GM12878 (cell line): ENCODE measurements at regions not wholly inside any gene's neighbourhood (a gene's known extent, or its start where the extent isn't known, plus 50 kb on each side); places are given as distances from the start of the nearest gene placed in this dataset.

Source experiments
- ATAC-seq: fragments of 200-7000 bp; cut with Tn5 transposase; 3 replicates; pipeline ENCODE4 v1.9.1; 2020; ENCODE audit warnings: mild to moderate bottlenecking, moderate library complexity
- BruUV-seq: library from RNA; stranded (reverse); fragments of 400-500 nt; replicated peaks from 2 replicates; lab custom pipeline; 2021; lab: Mats Ljungman, UMichigan
- CTCF ChIA-PET: fragments of 300-600 bp; sonication (Branson Sonifier 250); formaldehyde crosslinking; extraction: SDS; loops from one replicate; lab custom pipeline; 2021; ENCODE audit warnings: inconsistent platforms; lab: Yijun Ruan, JAX
- POLR2A ChIA-PET: fragments of 350-600 bp; formaldehyde crosslinking; extraction: SDS; loops from one replicate; lab custom pipeline; 2021; ENCODE audit warnings: inconsistent platforms; lab: Charles Lee
- RAD21 ChIA-PET: fragments of 300-600 bp; sonication (Branson Sonifier 250); formaldehyde crosslinking; loops from one replicate; lab custom pipeline; 2023; ENCODE audit warnings: antibody characterized with exemption; ENCODE audit not compliant: unreplicated experiment; lab: Charles Lee
- SMC1A ChIA-PET: fragments of 300-600 bp; sonication (Branson Sonifier 250); formaldehyde crosslinking; loops from one replicate; lab custom pipeline; 2023; ENCODE audit not compliant: unreplicated experiment, uncharacterized antibody; lab: Charles Lee
- DNase-seq: peaks from one replicate; pipeline ENCODE4 v3.0.0-alpha.2; 2011; ENCODE audit warnings: low read depth, low spot score
- FAIRE-seq: peaks from 3 replicates; lab custom pipeline; 2011; peaks lifted over from hg19 to GRCh38; lab: Jason Lieb, UNC
- H2AFZ ChIP-seq: 2 replicates; pipeline ENCODE4 v1.6.0; 2011; ENCODE audit warnings: low read depth, low read length, control low read depth; ENCODE audit not compliant: control insufficient read depth
- H3K27ac ChIP-seq: 2 replicates; pipeline ENCODE4 v1.5.1; 2011; ENCODE audit warnings: control low read depth; ENCODE audit not compliant: control insufficient read depth, insufficient read depth
- H3K27me3 ChIP-seq, 2 experiments: replicated peaks in 1 of 2; 2 replicates each; pipeline versions ENCODE4 v1.6.0 to v1.6.1; 2011; ENCODE audit warnings: low read length in 1 of 2; ENCODE audit not compliant: control insufficient read depth in 2 of 2, insufficient read depth in 2 of 2
- H3K36me3 ChIP-seq, 2 experiments: 2 replicates each; pipeline ENCODE4 v1.5.1; 2011; ENCODE audit warnings: low read length in 1 of 2; ENCODE audit not compliant: control insufficient read depth in 2 of 2, insufficient read depth in 2 of 2
- H3K4me1 ChIP-seq: 2 replicates; pipeline ENCODE4 v1.6.1; 2011; ENCODE audit warnings: mild to moderate bottlenecking, low read length, moderate library complexity, mixed read lengths; ENCODE audit not compliant: control insufficient read depth, insufficient read depth
- H3K4me2 ChIP-seq: 2 replicates; pipeline ENCODE4 v1.6.0; 2011; ENCODE audit warnings: control low read depth; ENCODE audit not compliant: control insufficient read depth, insufficient read depth
- H3K4me3 ChIP-seq: fragments of 200-600 bp; sonication (generic); 2 replicates; pipeline ENCODE4 v1.5.1; 2016
- H3K79me2 ChIP-seq: 2 replicates; pipeline ENCODE4 v1.6.0; 2011; ENCODE audit warnings: low read length; ENCODE audit not compliant: control insufficient read depth, insufficient read depth
- H3K9ac ChIP-seq: 2 replicates; pipeline ENCODE4 v1.8.0; 2011; ENCODE audit warnings: low read length, control low read depth, mixed read lengths; ENCODE audit not compliant: control insufficient read depth, insufficient read depth
- H3K9me3 ChIP-seq: replicated peaks from 3 replicates; pipeline ENCODE4 v1.5.1; 2011; ENCODE audit warnings: mild to moderate bottlenecking, low read length; ENCODE audit not compliant: control insufficient read depth, insufficient read depth
- H4K20me1 ChIP-seq: 2 replicates; pipeline ENCODE4 v1.6.0; 2011; ENCODE audit not compliant: control insufficient read depth, insufficient read depth
- BMI1 ChIP-seq: fragments of 450-650 bp; IDR thresholded peaks from 2 replicates; pipeline ENCODE4 v1.6.1; 2016; ENCODE audit warnings: mild to moderate bottlenecking, moderate library complexity, borderline replicate concordance
- CHD4 ChIP-seq: fragments of 200-600 bp; sonication (generic); IDR thresholded peaks from 2 replicates; pipeline ENCODE4 v1.6.1; 2016; ENCODE audit warnings: mild to moderate bottlenecking
- CREB1 ChIP-seq: IDR thresholded peaks from 2 replicates; pipeline ENCODE4 v1.6.1; 2012; ENCODE audit warnings: low read depth, mild to moderate bottlenecking, inconsistent platforms
- ESRRA ChIP-seq: IDR thresholded peaks from 2 replicates; pipeline ENCODE4 v1.6.1; 2012; ENCODE audit warnings: mild to moderate bottlenecking, low read length, improper control_type of control experiment
- ETV6 ChIP-seq, 2 experiments: fragments of 450-650 bp in 1 of 2; IDR thresholded peaks in 1 of 2; conservative IDR thresholded peaks in 1 of 2; 2 replicates each; pipeline ENCODE4 v1.6.1; 2014; ENCODE audit warnings: antibody characterized with exemption in 1 of 2, borderline replicate concordance in 1 of 2, low read depth in 1 of 2, mild to moderate bottlenecking in 1 of 2, moderate library complexity in 1 of 2
- HDAC2 ChIP-seq: fragments of 200-600 bp; sonication (generic); IDR thresholded peaks from 2 replicates; pipeline ENCODE4 v1.6.1; 2017
- NR2C1 ChIP-seq: fragments of 450-650 bp; IDR thresholded peaks from 2 replicates; pipeline ENCODE4 v1.6.1; 2017; ENCODE audit warnings: antibody characterized with exemption, mild to moderate bottlenecking, moderate library complexity
- POLR2AphosphoS2 ChIP-seq: IDR thresholded peaks from 2 replicates; pipeline ENCODE4 v1.6.1; 2011; ENCODE audit warnings: low read depth, mild to moderate bottlenecking, low read length, improper control_type of control experiment, moderate library complexity
- RBBP5 ChIP-seq: fragments of 200-600 bp; sonication (generic); conservative IDR thresholded peaks from 2 replicates; pipeline ENCODE4 v1.6.1; 2016
- SIX5 ChIP-seq: IDR thresholded peaks from 2 replicates; pipeline ENCODE4 v1.6.1; 2011; ENCODE audit warnings: mild to moderate bottlenecking, low read depth, low read length, moderate library complexity; ENCODE audit not compliant: severe bottlenecking
- SMAD5 ChIP-seq: IDR thresholded peaks from 2 replicates; pipeline ENCODE4 v1.6.1; 2016; ENCODE audit warnings: antibody characterized with exemption, low read depth
- SREBF1 ChIP-seq: IDR thresholded peaks from 2 replicates; pipeline ENCODE4 v1.6.1; 2012; ENCODE audit warnings: mild to moderate bottlenecking, low read length
- TARDBP ChIP-seq: IDR thresholded peaks from 2 replicates; pipeline ENCODE4 v1.6.1; 2016; ENCODE audit warnings: borderline replicate concordance
- TCF7 ChIP-seq: IDR thresholded peaks from 2 replicates; pipeline ENCODE4 v1.6.1; 2014; ENCODE audit warnings: antibody characterized with exemption, borderline replicate concordance
- WRNIP1 ChIP-seq: IDR thresholded peaks from 2 replicates; pipeline ENCODE4 v1.6.1; 2011; ENCODE audit warnings: low read depth, low read length, improper control_type of control experiment, borderline replicate concordance
- ZNF217 ChIP-seq: fragments of 450-650 bp; IDR thresholded peaks from 2 replicates; pipeline ENCODE4 v1.6.1; 2017; ENCODE audit warnings: antibody characterized with exemption, mild to moderate bottlenecking
- in situ Hi-C: fragments of 300-500 bp; cut with MboI; formaldehyde crosslinking; loops from 9 replicates; pipeline ENCODE4 v1.14.3; 2018; ENCODE audit warnings: mixed read lengths
- intact Hi-C: fragments of 100-400 bp; cut with micrococcal nuclease; formaldehyde crosslinking; loops from one replicate; pipeline ENCODE4 v1.14.2; 2022; ENCODE audit not compliant: unreplicated experiment
- TF ChIP-seq, protein P1 (sequence below): fragments of 450-650 bp; IDR thresholded peaks from 2 replicates; pipeline ENCODE4 v1.6.1; 2017; ENCODE audit warnings: mild to moderate bottlenecking, low read depth, inconsistent platforms; ENCODE audit not compliant: poor library complexity, severe bottlenecking
- TF ChIP-seq, protein P2 (sequence below): fragments of 450-650 bp; conservative IDR thresholded peaks from 2 replicates; pipeline ENCODE4 v1.6.1; 2017; ENCODE audit warnings: mild to moderate bottlenecking, moderate library complexity
- TF ChIP-seq, protein P3 (sequence below): fragments of 450-650 bp; IDR thresholded peaks from 2 replicates; pipeline ENCODE4 v1.6.1; 2018; ENCODE audit warnings: mild to moderate bottlenecking, low read depth, moderate library complexity; ENCODE audit not compliant: partially characterized antibody
- TF ChIP-seq, protein P4 (sequence below): IDR thresholded peaks from 2 replicates; pipeline ENCODE4 v1.6.1; 2012; ENCODE audit warnings: low read depth, low read length, improper control_type of control experiment

DNA sequence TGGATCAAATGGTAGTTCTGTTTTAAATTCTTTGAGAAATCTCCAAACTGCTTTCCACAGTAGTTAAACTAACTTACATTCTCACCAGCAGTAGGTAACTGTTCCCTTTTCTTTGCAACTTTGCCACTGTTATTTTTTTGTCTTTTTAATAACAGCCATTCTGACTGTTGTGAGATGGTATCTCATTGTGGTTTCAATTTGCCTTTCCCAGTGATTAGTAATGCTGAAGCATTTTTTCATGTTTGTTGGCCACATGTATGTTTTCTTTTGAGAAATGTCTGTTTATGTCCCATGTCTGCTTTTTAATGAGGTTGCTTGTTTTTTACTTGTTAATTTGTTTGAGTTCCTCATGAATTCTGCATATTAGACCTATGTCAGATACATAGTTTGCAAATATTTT lies 198.8 kb downstream of the RAB28 start:
- no TSS peak for BruUV-seq
- Histone ChIP-seq H4K20me1 (no peaks in the 10 kb centered on the region), H2AFZ (no peak overlapping the region), H3K9me3 (no peaks in the 10 kb centered on the region)
- POLR2A ChIA-PET = no interaction called here
- no peak for FAIRE-seq
- TF ChIP-seq, protein P1, sequence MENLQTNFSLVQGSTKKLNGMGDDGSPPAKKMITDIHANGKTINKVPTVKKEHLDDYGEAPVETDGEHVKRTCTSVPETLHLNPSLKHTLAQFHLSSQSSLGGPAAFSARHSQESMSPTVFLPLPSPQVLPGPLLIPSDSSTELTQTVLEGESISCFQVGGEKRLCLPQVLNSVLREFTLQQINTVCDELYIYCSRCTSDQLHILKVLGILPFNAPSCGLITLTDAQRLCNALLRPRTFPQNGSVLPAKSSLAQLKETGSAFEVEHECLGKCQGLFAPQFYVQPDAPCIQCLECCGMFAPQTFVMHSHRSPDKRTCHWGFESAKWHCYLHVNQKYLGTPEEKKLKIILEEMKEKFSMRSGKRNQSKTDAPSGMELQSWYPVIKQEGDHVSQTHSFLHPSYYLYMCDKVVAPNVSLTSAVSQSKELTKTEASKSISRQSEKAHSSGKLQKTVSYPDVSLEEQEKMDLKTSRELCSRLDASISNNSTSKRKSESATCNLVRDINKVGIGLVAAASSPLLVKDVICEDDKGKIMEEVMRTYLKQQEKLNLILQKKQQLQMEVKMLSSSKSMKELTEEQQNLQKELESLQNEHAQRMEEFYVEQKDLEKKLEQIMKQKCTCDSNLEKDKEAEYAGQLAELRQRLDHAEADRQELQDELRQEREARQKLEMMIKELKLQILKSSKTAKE = no peak
- no peak for TF ChIP-seq RBBP5
- no peak for TF ChIP-seq TARDBP
- TF ChIP-seq NR2C1 = no peak
- no peak for TF ChIP-seq CHD4
- TF ChIP-seq, protein P2, sequence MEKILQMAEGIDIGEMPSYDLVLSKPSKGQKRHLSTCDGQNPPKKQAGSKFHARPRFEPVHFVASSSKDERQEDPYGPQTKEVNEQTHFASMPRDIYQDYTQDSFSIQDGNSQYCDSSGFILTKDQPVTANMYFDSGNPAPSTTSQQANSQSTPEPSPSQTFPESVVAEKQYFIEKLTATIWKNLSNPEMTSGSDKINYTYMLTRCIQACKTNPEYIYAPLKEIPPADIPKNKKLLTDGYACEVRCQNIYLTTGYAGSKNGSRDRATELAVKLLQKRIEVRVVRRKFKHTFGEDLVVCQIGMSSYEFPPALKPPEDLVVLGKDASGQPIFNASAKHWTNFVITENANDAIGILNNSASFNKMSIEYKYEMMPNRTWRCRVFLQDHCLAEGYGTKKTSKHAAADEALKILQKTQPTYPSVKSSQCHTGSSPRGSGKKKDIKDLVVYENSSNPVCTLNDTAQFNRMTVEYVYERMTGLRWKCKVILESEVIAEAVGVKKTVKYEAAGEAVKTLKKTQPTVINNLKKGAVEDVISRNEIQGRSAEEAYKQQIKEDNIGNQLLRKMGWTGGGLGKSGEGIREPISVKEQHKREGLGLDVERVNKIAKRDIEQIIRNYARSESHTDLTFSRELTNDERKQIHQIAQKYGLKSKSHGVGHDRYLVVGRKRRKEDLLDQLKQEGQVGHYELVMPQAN = no peak
- TF ChIP-seq, protein P3, sequence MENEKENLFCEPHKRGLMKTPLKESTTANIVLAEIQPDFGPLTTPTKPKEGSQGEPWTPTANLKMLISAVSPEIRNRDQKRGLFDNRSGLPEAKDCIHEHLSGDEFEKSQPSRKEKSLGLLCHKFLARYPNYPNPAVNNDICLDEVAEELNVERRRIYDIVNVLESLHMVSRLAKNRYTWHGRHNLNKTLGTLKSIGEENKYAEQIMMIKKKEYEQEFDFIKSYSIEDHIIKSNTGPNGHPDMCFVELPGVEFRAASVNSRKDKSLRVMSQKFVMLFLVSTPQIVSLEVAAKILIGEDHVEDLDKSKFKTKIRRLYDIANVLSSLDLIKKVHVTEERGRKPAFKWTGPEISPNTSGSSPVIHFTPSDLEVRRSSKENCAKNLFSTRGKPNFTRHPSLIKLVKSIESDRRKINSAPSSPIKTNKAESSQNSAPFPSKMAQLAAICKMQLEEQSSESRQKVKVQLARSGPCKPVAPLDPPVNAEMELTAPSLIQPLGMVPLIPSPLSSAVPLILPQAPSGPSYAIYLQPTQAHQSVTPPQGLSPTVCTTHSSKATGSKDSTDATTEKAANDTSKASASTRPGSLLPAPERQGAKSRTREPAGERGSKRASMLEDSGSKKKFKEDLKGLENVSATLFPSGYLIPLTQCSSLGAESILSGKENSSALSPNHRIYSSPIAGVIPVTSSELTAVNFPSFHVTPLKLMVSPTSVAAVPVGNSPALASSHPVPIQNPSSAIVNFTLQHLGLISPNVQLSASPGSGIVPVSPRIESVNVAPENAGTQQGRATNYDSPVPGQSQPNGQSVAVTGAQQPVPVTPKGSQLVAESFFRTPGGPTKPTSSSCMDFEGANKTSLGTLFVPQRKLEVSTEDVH = no peak
- no peak for TF ChIP-seq CREB1
- no peak for TF ChIP-seq SIX5
- TF ChIP-seq TCF7 = no peak
- no peak for TF ChIP-seq ETV6 (conservative IDR thresholded peaks at IDR 0.05 in 1 of 2, IDR thresholded peaks at IDR 0.05 in 1 of 2; ENCODE audit: borderline replicate concordance in 1 of 2, low read depth in 1 of 2)
- no peak for TF ChIP-seq ESRRA
- no peak for TF ChIP-seq SMAD5
- TF ChIP-seq BMI1 = no peak
- no peak for TF ChIP-seq ZNF217
- TF ChIP-seq, protein P4, sequence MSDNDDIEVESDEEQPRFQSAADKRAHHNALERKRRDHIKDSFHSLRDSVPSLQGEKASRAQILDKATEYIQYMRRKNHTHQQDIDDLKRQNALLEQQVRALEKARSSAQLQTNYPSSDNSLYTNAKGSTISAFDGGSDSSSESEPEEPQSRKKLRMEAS = no peak
- no peak for TF ChIP-seq POLR2AphosphoS2
- TF ChIP-seq SREBF1 = no peak
- no peak for TF ChIP-seq WRNIP1
- no peak for TF ChIP-seq HDAC2
- TF ChIP-seq, all 136 proteins: peak for 0
- Histone ChIP-seq H3K79me2 (no peaks in the 10 kb centered on the region), H3K4me1 (no peaks in the 10 kb centered on the region), H3K9ac (no peak overlapping the region), H3K4me2 (no peak overlapping the region), H3K27ac (no peak overlapping the region), H3K4me3 (no peak overlapping the region), H3K36me3 (no peaks in the 10 kb centered on the region), H3K27me3 (no peaks in the 10 kb centered on the region)
- ChIA-PET CTCF (no interaction called here), RAD21 (no interaction called here), SMC1A (no interaction called here)
- no peak for DNase-seq
- intact Hi-C loops (no loop called here), in situ Hi-C loops (no loop called here)
- ATAC-seq = no peak
